GM19455 (cell line): ENCODE measurements at regions not wholly inside any gene's neighbourhood (a gene's known extent, or its start where the extent isn't known, plus 50 kb on each side); places are given as distances from the start of the nearest gene placed in this dataset.

ENCODE experiments used
- ATAC-seq: cut with Tn5 transposase; IDR thresholded peaks from one replicate; pipeline ENCODE4 v1.9.1; 2021; ENCODE audit not compliant: unreplicated experiment

DNA sequence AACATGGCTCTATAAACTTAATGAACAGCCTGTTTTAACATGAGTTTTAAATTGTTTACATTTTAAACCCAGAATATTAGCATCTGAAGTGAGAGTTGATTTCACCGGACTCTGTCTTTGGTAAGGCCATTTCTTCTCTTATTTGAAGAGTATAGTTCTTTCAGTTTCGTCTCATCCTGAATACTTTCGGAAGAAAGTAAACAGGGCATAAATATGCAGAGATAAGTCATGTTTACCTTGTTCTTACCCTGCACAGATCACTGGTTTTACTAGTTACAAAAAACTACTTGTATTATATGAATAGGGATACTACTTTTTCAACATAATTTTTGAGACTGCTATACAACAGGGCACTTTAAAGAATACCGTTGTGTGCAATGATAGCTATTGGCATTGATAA lies 656.3 kb upstream of the ZNF608 start:
- ATAC-seq: no peak

- no peak for ATAC-seq
Measured at GRCh38 chr5:125404056-125404455, 657.6 kb upstream of the ZNF608 start.

GRCh38 chr5:125408448-125409233 lies 662.2 kb upstream of the ZNF608 start:
- ATAC-seq: no peak

GRCh38 chr5:125409234-125409860 lies 662.9 kb upstream of the ZNF608 start:
- no peak for ATAC-seq

GRCh38 chr5:125409861-125410536 lies 663.6 kb upstream of the ZNF608 start:
- ATAC-seq: no peak

DNA sequence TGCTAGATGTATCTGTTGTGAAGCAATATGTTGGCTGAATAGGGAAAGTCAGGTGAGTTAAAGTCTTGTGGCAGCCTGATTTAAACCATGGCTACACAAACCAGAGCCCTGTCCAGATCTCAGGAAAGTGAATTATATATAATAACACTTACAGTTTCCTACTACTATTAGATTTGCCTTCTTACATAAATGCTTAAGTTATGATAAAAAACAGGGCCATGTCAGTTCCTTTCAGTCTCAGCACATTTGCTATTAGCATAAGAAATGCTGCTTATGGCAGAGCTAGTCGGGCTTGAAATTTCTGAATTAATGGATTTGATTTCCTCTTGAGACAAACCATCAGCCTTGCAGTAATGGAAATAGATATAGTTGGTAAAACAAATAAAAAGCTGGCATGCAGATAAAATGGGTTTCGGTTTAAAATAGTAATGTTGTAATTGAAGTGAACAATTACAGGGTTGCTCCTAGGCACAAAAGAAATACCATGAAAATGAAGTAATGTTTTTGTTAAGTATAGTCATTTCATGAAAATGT lies 664.2 kb upstream of the ZNF608 start:
- ATAC-seq: no peak

GRCh38 chr5:125411071-125411743 lies 664.8 kb upstream of the ZNF608 start:
- ATAC-seq: peak; percentile 68

DNA sequence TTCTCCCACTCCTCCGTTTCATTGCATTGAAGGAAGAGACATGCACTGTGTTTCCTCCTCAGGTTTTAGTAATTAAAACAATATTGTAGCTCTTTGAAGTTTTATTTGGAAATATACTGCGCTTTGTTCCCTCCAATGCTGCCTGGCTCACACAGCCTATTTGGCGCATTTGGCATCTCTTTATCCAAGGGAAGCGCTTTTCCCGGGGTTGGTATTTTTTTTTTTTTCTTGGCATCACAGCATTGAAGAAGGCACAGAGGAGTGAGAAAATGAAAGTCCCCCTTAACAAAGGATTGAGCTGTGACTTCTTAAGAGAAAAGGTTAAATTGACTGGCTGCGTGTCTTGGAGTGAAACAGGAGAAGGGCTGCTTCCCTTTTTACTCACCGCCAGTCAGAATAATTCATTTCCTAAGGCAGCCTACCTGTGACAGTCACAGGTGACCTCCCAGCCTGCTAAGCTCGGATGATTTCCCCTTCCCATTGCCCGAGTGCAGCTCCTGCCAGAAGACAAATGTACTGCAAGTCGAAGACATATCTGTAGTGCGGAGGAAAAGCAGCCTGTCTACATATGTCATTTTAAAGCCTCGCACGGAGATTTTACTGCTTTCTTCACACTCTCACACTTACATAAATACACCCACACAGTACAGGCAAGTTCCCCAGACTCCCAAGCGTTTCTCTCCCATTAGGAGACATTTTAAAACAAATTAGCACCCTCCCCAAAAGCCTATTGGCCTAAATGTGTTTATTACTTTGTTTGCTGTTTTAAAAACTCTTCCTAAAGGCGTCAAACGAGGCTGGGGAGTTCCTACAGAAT lies 665.5 kb upstream of the ZNF608 start:
- peak; percentile 69 for ATAC-seq

- no peak for ATAC-seq
Measured at GRCh38 chr5:125412561-125413495, 666.4 kb upstream of the ZNF608 start.

GRCh38 chr5:125413496-125414274 lies 667.2 kb upstream of the ZNF608 start:
- no peak for ATAC-seq

GRCh38 chr5:125415126-125415525 lies 668.7 kb upstream of the ZNF608 start:
- ATAC-seq: no peak

DNA sequence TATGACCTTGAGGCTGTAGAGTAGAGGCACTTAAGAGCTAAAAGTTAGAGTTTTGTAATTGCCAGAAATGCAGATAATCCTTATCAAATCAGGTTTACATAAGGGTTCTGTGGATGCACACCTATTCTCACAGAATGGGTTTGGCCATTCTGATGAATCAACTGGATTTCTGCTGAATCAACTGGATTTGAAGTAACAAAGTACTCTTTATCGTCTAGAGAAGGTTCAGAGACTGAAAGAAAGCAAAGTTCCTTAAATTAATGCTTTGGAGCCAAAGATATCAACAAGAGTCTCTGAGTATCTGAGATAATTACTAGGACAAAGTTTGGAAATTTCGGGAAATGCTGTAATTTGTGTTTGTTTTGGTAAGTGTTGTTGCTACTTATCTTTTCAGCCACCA lies 669.6 kb upstream of the ZNF608 start:
- ATAC-seq: no peak

DNA sequence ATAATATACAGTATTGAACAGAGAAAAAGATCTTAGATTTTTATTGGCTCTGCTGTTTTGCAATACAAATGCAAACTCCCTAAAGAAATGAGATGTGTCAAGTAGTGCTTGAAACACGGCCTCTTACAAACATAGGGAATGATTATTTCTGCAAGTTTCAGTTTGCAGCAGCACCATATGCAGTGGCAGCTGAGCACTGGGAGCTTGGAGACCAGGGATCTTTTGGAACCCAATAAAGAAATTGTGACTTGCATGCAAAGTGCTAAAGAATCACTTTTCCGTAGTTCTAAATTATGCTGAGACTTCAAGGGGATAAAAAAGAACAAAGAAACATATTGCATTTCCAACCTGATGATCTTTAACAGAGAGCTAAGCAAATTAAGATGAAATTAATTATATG lies 674.6 kb upstream of the ZNF608 start:
- ATAC-seq: no peak

DNA sequence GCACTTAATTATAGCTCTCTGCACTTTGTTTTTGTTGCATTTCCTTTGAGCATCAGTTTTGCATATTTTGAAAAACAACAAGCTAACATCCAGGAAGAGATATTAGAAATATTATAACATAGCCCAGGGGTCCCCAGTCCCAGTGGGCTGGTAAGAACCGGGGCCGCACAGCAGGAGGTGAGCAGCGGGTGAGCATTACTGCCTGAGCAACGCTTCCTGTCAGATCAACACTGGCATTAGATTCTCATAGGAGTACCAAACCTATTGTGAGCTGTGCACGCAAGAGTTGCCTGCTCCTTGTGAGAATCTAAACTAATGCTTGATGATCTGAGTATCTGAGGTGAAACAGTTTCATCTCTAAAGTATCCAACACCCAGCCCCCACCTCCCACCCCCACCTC lies 675.9 kb upstream of the ZNF608 start:
- ATAC-seq: no peak

DNA sequence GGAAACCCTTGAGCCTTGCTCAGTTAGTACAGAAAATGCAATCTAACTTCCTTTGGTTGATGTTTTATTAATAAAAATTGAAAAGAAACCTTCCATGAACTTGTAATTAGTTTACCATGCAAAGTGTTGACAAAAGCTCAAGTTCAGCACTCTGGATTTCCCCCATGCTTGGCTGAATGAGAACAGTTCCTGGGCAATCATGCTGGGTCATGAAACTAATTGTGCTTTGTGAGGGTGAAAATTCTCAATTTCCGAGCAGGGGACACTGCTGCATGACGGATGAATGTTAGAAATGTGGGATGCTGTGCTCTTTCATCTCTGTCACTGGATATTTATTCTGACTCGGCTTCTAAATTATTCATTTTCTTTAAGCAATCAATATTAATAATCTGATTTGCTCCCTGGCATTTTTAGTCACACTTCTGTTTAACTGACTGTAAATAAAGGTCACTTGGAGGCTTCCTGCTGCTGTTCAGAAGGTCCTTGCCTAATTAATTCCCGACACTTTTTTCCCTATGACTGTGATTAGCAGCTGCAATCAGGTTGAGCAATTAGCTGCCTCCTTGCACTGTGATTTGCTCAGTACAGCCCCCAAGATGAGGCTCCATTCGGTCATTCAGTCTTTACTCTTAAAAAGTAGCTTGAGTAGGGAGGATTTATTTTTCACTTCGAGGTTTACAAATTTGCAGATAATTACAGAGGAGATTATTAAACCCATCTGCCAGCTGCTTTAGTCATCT lies 678.1 kb upstream of the ZNF608 start:
- no peak for ATAC-seq

DNA sequence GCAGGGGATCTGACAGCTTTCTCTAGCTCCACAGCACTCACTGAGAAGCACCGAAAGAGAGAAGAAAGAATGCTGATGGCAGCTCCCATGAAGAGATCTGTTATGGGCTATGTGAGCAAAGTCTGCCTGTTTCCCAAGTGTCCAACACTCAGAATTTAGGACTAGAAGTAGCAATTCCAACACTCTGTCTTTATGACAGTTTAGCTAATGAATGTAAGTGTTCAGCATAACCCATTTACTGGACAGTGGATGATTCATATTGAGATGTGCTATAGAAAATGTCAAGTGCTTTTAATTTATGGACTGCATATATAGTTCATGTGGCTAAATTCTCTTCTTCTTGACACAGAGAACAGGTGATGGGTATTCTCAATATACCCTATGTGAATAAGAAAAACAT lies 683.1 kb upstream of the ZNF608 start:
- no peak for ATAC-seq

DNA sequence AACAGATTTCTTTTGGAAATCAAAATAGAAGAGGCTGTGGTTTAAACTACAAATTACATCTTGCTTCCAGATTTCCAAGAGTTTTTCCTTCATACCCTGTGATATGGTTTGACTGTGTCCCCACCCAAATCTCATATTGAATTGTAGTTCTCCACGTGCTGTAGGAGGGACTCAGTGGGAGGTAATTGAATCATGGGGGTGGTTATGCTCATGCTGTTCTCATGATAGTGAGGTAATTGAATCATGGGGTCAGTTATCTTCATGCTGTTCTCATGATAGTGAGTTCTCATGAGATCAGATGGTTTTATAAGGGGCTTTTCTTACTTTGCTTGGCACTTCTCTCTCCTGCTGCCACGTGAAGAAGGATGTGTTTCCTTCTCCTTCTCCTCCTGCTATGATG lies 687.0 kb upstream of the ZNF608 start:
- no peak for ATAC-seq

DNA sequence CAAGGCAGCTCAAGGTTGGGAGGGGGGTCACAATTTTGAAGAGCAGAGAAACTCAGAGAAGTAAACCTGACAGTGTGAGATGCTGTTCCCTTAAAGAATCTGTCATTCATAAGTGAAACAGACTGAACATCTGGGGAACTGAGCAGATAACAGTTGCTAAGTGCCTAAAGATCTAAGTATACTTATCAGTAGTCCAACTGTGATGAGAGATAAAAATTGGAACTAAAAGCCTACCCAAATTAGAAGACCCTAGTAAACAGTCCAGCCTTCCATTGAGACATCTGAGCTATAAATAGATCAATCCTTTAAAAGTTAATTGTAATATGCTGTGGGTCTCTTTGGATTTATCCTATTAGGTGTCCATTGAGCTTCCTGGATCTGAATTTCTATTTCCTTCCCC lies 692.8 kb upstream of the ZNF608 start:
- no peak for ATAC-seq
